Activated CD4-positive, alpha-beta T cell treated with anti-CD3 and anti-CD28 coated beads, Interleukin-2, amount 10 ng/mL, durations not matched to agents 7 days and 5 days (primary cell): ENCODE measurements at regions not wholly inside any gene's neighbourhood (a gene's known extent, or its start where the extent isn't known, plus 50 kb on each side); places are given as distances from the start of the nearest gene placed in this dataset.
A peak's percentile ranks its signal among the peaks of the same experiment; 100 is the strongest.

ENCODE experiments used
- CTCF ChIA-PET: fragments of 350-600 bp; sonication (Branson Sonifier 250); formaldehyde crosslinking; loops from one replicate; lab custom pipeline; 2021; ENCODE audit warnings: antibody characterized with exemption; lab: Charles Lee
- POLR2A ChIA-PET: fragments of 350-600 bp; sonication (Branson Sonifier 250); formaldehyde crosslinking; loops from one replicate; lab custom pipeline; 2021; ENCODE audit warnings: antibody characterized with exemption; lab: Charles Lee
- DNase-seq: peaks from one replicate; pipeline ENCODE4 v3.0.0-alpha.2; 2020
- H3K27ac Mint-ChIP-seq: one replicate; pipeline ENCODE4 v1.8.0; 2021; ENCODE audit warnings: mild to moderate bottlenecking, moderate library complexity, mixed read lengths
- H3K27me3 Mint-ChIP-seq: one replicate; pipeline ENCODE4 v1.8.0; 2021; ENCODE audit warnings: mixed read lengths
- H3K36me3 Mint-ChIP-seq: one replicate; pipeline ENCODE4 v1.8.0; 2021; ENCODE audit warnings: low read depth, mixed read lengths
- H3K4me1 Mint-ChIP-seq: one replicate; pipeline ENCODE4 v1.8.0; 2021; ENCODE audit warnings: mixed read lengths
- H3K4me3 Mint-ChIP-seq: one replicate; pipeline ENCODE4 v1.8.0; 2021; ENCODE audit warnings: mild to moderate bottlenecking, moderate library complexity, mixed read lengths
- H3K9me3 Mint-ChIP-seq: one replicate; pipeline ENCODE4 v1.8.0; 2021; ENCODE audit warnings: mixed read lengths

DNA sequence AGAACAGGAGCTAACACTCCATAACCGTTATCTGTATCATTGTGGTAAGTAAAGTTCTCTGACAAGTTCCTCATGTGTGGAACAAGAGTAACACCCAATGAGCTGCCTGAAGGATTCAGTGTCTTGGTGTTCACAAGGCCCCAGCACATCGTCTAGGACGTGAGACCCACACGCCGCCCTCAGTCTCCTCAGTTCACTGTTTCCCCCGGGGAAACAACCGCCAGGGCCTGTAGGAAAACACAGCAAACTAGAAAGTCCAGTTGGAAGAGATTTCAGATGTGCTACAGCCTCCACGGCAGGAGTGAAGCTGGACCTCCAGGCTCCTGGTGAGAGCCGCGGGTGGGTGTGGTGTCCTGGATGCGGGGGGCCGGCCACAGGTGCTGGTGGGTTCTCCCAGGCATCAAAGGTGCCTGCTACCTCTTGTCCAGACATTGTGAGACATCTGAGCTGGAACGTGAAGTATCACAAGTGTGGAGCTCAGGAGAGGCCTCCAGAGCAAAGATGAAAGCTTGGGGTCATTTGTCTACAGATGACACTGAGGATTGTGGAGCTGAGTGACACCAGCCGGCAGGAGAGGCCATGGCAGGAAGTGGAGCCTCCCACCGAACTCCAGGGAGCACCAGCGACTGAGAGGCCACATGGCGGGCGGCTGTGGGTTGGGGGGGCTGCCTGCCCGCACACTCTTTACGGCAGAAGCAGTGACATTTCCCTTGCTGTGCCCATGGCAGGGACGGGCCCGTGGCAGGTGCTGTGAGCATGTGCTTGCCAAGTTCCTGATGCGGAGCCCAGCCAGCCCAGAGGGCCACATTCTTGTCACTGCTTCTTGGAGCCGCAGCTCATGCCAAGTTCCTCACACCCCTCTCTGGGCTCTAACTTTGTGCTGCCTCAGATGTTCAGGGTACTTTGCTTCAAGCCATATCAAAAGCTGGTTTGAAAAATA lies 131.2 kb downstream of the TMEM18 start:
- H3K4me1 Mint-ChIP-seq: no peaks in the 10 kb centered on the region
- no peaks in the 10 kb centered on the region for H3K9me3 Mint-ChIP-seq
- H3K27ac Mint-ChIP-seq: peak overlapping the region; percentile 41
- CTCF ChIA-PET: interaction anchor here (0.8 to 0.9 kb wide), 2 partner anchors 66 to 74 kb away, joined by 3 read pairs; no protein-coding TSS in a partner anchor
- no peak overlapping the region for H3K4me3 Mint-ChIP-seq
- POLR2A ChIA-PET: no interaction called here
- H3K27me3 Mint-ChIP-seq: no peaks in the 10 kb centered on the region
- DNase-seq: no peak
- H3K36me3 Mint-ChIP-seq: no peaks in the 10 kb centered on the region

DNA sequence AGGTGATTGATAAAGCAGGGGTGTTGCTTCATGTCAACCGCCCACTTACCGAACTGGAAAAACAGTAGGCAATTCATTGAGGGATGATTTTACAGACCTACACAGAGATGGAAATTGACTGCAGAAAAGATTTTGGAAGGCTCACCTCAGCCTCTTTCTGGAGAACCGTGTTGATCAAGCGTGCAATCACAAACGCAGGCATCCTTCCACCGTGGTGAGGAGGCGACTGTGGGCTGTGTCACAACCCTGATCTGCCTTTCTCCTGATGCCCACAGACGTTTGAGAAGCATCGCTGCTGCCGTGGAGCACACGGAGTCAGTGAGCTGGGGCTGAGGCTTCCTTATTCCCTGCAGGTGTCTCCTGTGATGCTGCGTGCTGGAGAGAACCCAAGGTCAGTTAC lies 132.0 kb downstream of the TMEM18 start:
- Mint-ChIP-seq H3K27me3 (peaks cover 3% of the 10 kb centered on the region), H3K27ac (no peak overlapping the region), H3K4me3 (no peak overlapping the region), H3K4me1 (no peaks in the 10 kb centered on the region), H3K36me3 (no peaks in the 10 kb centered on the region), H3K9me3 (no peaks in the 10 kb centered on the region)
- ChIA-PET POLR2A (no interaction called here), CTCF (interaction anchor here (0.8 to 0.9 kb wide), 2 partner anchors 65 to 74 kb away, joined by 3 read pairs; no protein-coding TSS in a partner anchor)
- no peak for DNase-seq

DNA sequence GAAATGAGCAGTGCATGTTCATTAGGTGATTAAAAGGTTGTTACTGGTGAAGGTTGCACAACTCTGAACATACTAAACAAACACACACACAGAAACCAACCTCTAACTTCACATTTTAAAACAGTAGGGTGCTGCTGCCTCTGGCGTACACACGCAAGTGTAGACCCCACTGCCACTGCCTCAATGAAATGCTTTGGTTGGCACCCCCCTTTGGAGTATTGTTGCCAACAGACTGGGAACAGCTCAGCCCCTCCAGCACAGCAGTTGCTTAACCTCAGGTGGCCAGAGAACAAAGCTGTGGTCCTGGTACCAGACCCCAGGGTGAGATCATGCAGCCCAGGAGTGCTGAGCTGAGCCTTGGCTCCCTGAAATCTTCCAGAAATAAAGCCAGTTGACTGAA lies 138.6 kb downstream of the TMEM18 start:
- CTCF ChIA-PET: no interaction called here
- POLR2A ChIA-PET: no interaction called here
- no peak for DNase-seq
- Mint-ChIP-seq H3K4me1 (no peaks in the 10 kb centered on the region), H3K4me3 (no peak overlapping the region), H3K36me3 (no peaks in the 10 kb centered on the region), H3K27me3 (peaks cover 38% of the 10 kb centered on the region), H3K27ac (no peak overlapping the region), H3K9me3 (peaks cover 3% of the 10 kb centered on the region)

- Mint-ChIP-seq H3K36me3 (no peaks in the 10 kb centered on the region), H3K27ac (no peak overlapping the region), H3K27me3 (peaks cover 39% of the 10 kb centered on the region), H3K9me3 (peaks cover 3% of the 10 kb centered on the region), H3K4me3 (no peak overlapping the region), H3K4me1 (no peaks in the 10 kb centered on the region)
- CTCF ChIA-PET: no interaction called here
- POLR2A ChIA-PET: no interaction called here
- no peak for DNase-seq
Measured at GRCh38 chr2:535222-535621, 142.0 kb downstream of the TMEM18 start.

- Mint-ChIP-seq H3K36me3 (no peaks in the 10 kb centered on the region), H3K27ac (no peak overlapping the region), H3K9me3 (no peaks in the 10 kb centered on the region), H3K4me1 (no peaks in the 10 kb centered on the region), H3K27me3 (peaks cover 10% of the 10 kb centered on the region), H3K4me3 (no peak overlapping the region)
- POLR2A ChIA-PET: no interaction called here
- no peak for DNase-seq
- CTCF ChIA-PET: interaction anchor here (0.9 to 1.1 kb wide), 2 partner anchors 11 to 91 kb away, joined by 3 read pairs; no protein-coding TSS in a partner anchor
Measured at GRCh38 chr2:529852-530251, 147.4 kb downstream of the TMEM18 start.

DNA sequence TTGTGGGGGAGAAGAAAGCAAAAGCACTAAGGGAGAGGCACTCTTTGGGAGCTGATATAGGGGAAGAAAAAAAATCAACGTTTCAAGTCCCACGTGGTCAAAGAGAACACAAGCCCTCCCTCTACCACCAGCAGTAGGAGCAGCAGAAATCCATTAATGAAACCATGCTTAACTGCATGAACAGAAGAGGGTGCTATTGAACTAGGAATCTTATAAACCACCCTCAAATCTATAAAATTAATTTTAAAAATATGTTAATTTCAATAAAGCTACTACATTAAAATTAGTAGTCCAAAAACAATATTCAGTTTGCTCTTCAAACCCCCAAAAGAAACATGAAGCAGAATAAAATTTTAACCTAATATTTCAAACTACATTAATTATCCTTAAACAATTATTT lies 147.8 kb downstream of the TMEM18 start:
- H3K4me3 Mint-ChIP-seq: no peak overlapping the region
- POLR2A ChIA-PET: no interaction called here
- H3K4me1 Mint-ChIP-seq: no peaks in the 10 kb centered on the region
- CTCF ChIA-PET: interaction anchor here (0.9 to 1.1 kb wide), 2 partner anchors 11 to 91 kb away, joined by 3 read pairs; no protein-coding TSS in a partner anchor
- no peak overlapping the region for H3K27ac Mint-ChIP-seq
- no peak for DNase-seq
- no peaks in the 10 kb centered on the region for H3K36me3 Mint-ChIP-seq
- H3K27me3 Mint-ChIP-seq: peaks cover 10% of the 10 kb centered on the region
- H3K9me3 Mint-ChIP-seq: no peaks in the 10 kb centered on the region

GRCh38 chr2:527581-527980 lies 149.6 kb downstream of the TMEM18 start:
- H3K9me3 Mint-ChIP-seq: no peaks in the 10 kb centered on the region
- H3K4me3 Mint-ChIP-seq: no peak overlapping the region
- H3K4me1 Mint-ChIP-seq: no peaks in the 10 kb centered on the region
- no peak for DNase-seq
- POLR2A ChIA-PET: no interaction called here
- H3K36me3 Mint-ChIP-seq: no peaks in the 10 kb centered on the region
- peaks cover 5% of the 10 kb centered on the region for H3K27me3 Mint-ChIP-seq
- CTCF ChIA-PET: no interaction called here
- H3K27ac Mint-ChIP-seq: no peak overlapping the region

DNA sequence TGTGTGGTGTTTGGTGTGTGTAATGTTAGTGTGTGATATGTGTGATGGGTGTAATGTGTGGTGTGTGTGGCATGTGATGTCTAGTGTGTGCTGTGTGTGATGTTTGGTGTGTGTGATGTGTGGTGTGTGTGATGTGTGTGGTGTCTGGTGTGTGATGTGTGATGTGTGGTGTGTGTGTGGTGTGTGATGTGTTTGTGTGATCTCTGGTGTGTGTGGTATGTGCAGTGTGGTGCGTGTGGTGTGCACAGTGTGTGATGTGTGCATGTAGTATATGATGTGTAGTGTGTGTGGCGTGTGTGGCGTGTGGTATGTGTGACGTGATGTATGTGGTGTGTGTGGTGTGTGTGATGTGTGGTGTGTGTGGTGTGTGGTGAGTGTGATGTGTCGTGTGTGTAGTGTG lies 150.3 kb downstream of the TMEM18 start:
- H3K27me3 Mint-ChIP-seq: peaks cover 5% of the 10 kb centered on the region
- no peaks in the 10 kb centered on the region for H3K4me1 Mint-ChIP-seq
- ChIA-PET POLR2A (no interaction called here), CTCF (no interaction called here)
- no peaks in the 10 kb centered on the region for H3K36me3 Mint-ChIP-seq
- H3K4me3 Mint-ChIP-seq: no peak overlapping the region
- DNase-seq: no peak
- H3K9me3 Mint-ChIP-seq: no peaks in the 10 kb centered on the region
- H3K27ac Mint-ChIP-seq: no peak overlapping the region

- POLR2A ChIA-PET: no interaction called here
- no peak for DNase-seq
- Mint-ChIP-seq H3K4me3 (no peak overlapping the region), H3K9me3 (no peaks in the 10 kb centered on the region), H3K36me3 (no peaks in the 10 kb centered on the region), H3K4me1 (no peaks in the 10 kb centered on the region), H3K27ac (peak overlapping the region; percentile 31), H3K27me3 (peaks cover 2% of the 10 kb centered on the region)
- CTCF ChIA-PET: no interaction called here
Measured at GRCh38 chr2:525611-526010, 151.6 kb downstream of the TMEM18 start.

DNA sequence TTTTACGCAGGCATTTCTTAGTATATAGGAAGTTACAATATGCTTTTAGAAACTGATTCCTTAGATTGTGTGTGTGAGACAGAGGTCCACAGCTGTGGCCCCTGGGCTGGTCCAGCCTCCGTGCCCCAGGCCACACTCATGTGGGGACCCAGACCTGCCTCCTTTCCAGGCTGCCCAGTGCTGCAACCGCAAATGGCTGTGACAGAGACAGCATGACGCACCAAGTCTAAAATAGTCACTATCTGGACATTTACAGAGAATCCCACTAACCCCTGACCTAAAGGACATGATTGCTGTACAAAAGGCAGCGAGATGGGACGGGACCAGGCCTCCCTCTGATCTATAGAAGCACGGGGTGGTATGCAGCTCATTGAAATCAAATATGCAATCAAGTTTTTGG lies 152.2 kb downstream of the TMEM18 start:
- no peaks in the 10 kb centered on the region for H3K9me3 Mint-ChIP-seq
- H3K4me1 Mint-ChIP-seq: no peaks in the 10 kb centered on the region
- H3K36me3 Mint-ChIP-seq: no peaks in the 10 kb centered on the region
- no peak overlapping the region for H3K4me3 Mint-ChIP-seq
- ChIA-PET CTCF (interaction anchor here (0.7 kb wide), 1 partner anchor 112 kb away, joined by 4 read pairs; no protein-coding TSS in a partner anchor), POLR2A (no interaction called here)
- no peak overlapping the region for H3K27ac Mint-ChIP-seq
- peaks cover 4% of the 10 kb centered on the region for H3K27me3 Mint-ChIP-seq
- DNase-seq: no peak

GRCh38 chr2:524442-524841 lies 152.8 kb downstream of the TMEM18 start:
- ChIA-PET POLR2A (no interaction called here), CTCF (interaction anchor here (0.7 kb wide), 1 partner anchor 112 kb away, joined by 4 read pairs; no protein-coding TSS in a partner anchor)
- Mint-ChIP-seq H3K27ac (no peak overlapping the region), H3K4me3 (no peak overlapping the region), H3K9me3 (no peaks in the 10 kb centered on the region), H3K36me3 (no peaks in the 10 kb centered on the region), H3K4me1 (no peaks in the 10 kb centered on the region), H3K27me3 (peaks cover 3% of the 10 kb centered on the region)
- no peak for DNase-seq

DNA sequence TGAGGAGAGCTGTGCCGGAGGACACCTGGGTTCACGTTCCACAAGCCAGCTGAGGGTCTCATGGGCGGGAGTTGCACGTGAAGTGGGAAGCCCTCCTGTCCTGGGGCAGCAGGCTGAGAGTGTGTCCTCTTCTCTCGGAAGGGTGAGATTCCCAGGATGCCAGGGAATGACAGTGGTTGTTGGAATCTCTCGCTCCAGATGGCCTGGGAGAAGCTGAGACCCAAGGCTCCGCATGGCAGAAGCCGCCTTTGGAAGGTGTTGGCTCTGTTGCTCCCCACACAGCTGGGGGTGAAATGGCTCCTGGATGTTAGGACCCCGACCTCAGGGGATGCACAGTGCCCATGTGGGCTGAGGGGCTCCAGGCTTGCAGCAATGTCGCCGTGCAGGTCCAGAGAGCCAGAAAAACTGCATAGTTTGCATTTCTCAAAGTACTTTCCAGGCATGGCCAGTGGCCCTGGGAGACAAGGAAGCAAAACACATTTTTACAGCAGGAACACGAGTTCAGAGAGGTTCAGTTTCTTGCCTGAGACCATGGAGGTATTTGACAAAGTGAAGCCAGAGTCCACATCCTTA lies 153.4 kb downstream of the TMEM18 start:
- no peaks in the 10 kb centered on the region for H3K36me3 Mint-ChIP-seq
- H3K4me3 Mint-ChIP-seq: no peak overlapping the region
- DNase-seq: no peak
- no peaks in the 10 kb centered on the region for H3K4me1 Mint-ChIP-seq
- CTCF ChIA-PET: no interaction called here
- POLR2A ChIA-PET: no interaction called here
- H3K27ac Mint-ChIP-seq: no peak overlapping the region
- no peaks in the 10 kb centered on the region for H3K9me3 Mint-ChIP-seq
- peaks cover 3% of the 10 kb centered on the region for H3K27me3 Mint-ChIP-seq

GRCh38 chr2:522776-523175 lies 154.4 kb downstream of the TMEM18 start:
- ChIA-PET POLR2A (no interaction called here), CTCF (interaction anchor here (0.6 kb wide), 1 partner anchor 196 kb away, joined by 3 read pairs; no protein-coding TSS in a partner anchor)

More at GRCh38 chr2:522776-523175, 154.4 kb downstream of the TMEM18 start:
- DNase-seq: no peak
- Mint-ChIP-seq H3K36me3 (no peaks in the 10 kb centered on the region), H3K9me3 (no peaks in the 10 kb centered on the region), H3K27me3 (peaks cover 3% of the 10 kb centered on the region), H3K4me1 (no peaks in the 10 kb centered on the region), H3K27ac (no peak overlapping the region), H3K4me3 (no peak overlapping the region)
